Sigmoid colon (tissue), 6 donors: ENCODE measurements at regions not wholly inside any gene's neighbourhood (a gene's known extent, or its start where the extent isn't known, plus 50 kb on each side); places are given as distances from the start of the nearest gene placed in this dataset.

Source experiments
- DNase-seq: peaks from one replicate; pipeline ENCODE4 v3.0.0-alpha.2; 2019
- H3K27ac ChIP-seq, 4 donors: fragments of 200-600 bp; sonication (generic); one replicate each; pipeline ENCODE4 v1.5.1; 2016 to 2019; ENCODE audit warnings: mild to moderate bottlenecking in 1 of 4
- H3K27me3 ChIP-seq, 3 donors: fragments of 200-600 bp; sonication (generic); one replicate each; pipeline ENCODE4 v1.5.1; 2019; ENCODE audit warnings: mild to moderate bottlenecking in 1 of 3
- H3K36me3 ChIP-seq, 4 donors: fragments of 200-600 bp; sonication (generic); one replicate each; pipeline ENCODE4 v1.5.1; 2016 to 2019
- H3K4me1 ChIP-seq, 4 donors: fragments of 200-600 bp; sonication (generic); one replicate each; pipeline ENCODE4 v1.5.1; 2017 to 2019
- H3K4me3 ChIP-seq, 4 donors: fragments of 200-600 bp; sonication (generic); one replicate each; pipeline ENCODE4 v1.5.1; 2017 to 2019; ENCODE audit warnings: mild to moderate bottlenecking in 2 of 4, moderate library complexity in 1 of 4
- H3K9me3 ChIP-seq, 4 donors: fragments of 200-600 bp in 3 of 4; sonication (generic) in 3 of 4; one replicate each; pipeline versions ENCODE4 v1.5.1 to v1.6.1; 2013 to 2019
- CTCF ChIP-seq, 4 experiments: fragments of 450-650 bp in 3 of 4; fragments of 200-600 bp in 1 of 4; IDR thresholded peaks; one replicate each; pipeline ENCODE4 v1.5.1; 2016 to 2019; ENCODE audit warnings: antibody characterized with exemption in 4 of 4, mild to moderate bottlenecking in 3 of 4, moderate library complexity in 2 of 4
- EP300 ChIP-seq, 4 donors: sonication (generic); formaldehyde crosslinking; IDR thresholded peaks; one replicate each; pipeline ENCODE4 v1.6.1; 2017; ENCODE audit warnings: antibody characterized with exemption in 4 of 4
- POLR2A ChIP-seq, 2 donors: fragments of 450-650 bp; IDR thresholded peaks; one replicate each; pipeline ENCODE4 v1.6.1; 2016; ENCODE audit warnings: antibody characterized with exemption in 2 of 2, mild to moderate bottlenecking in 2 of 2, moderate library complexity in 2 of 2
- POLR2AphosphoS5 ChIP-seq, 4 donors: sonication (generic); formaldehyde crosslinking; IDR thresholded peaks; one replicate each; pipeline ENCODE4 v1.6.1; 2017; ENCODE audit warnings: antibody characterized with exemption in 4 of 4
- WGBS, 2 donors: extraction: QIAGEN DNeasy Blood & Tissue Kit; methylation state at CpG; one replicate each; pipeline ENCODE4 v1.1.7; 2013; 5-methylcytosine and 5-hydroxymethylcytosine counted together
- intact Hi-C: fragments of 100-400 bp; cut with DNase I; formaldehyde crosslinking; loops from one replicate; pipeline ENCODE4 v1.15.1; 2023
- donor health status: healthy with polysubstance abuse.
- donor health status: healthy.

GRCh38 chr20:24742989-24743388, 206.1 kb upstream of the CST7 start:
- Histone ChIP-seq H3K27me3 (no peaks in the 10 kb centered on the region), H3K9me3 (no peaks in the 10 kb centered on the region), H3K4me3 (no peak overlapping the region), H3K27ac (no peak overlapping the region), H3K4me1 (peaks cover 0 to 14% (median 0%) of the 10 kb centered on the region in 4 donors), H3K36me3 (no peaks in the 10 kb centered on the region)
- TF ChIP-seq POLR2AphosphoS5 (IDR thresholded peaks at IDR 0.05), result no peak
- TF ChIP-seq CTCF (IDR thresholded peaks at IDR 0.05), result no peak
- no peak for TF ChIP-seq POLR2A (IDR thresholded peaks at IDR 0.05)
- TF ChIP-seq EP300 (IDR thresholded peaks at IDR 0.05), result no peak
- 93 to 94% methylated on average over 5 of the region's 5 CpGs for WGBS, 2 donors
- intact Hi-C loops, result no loop called here
- DNase-seq, result no peak

- intact Hi-C loops, result no loop called here
- 69 to 84% methylated on average over 5 of the region's 5 CpGs for WGBS, 2 donors
- peaks cover 0 to 14% (median 0%) of the 10 kb centered on the region in 4 donors for H3K4me1 ChIP-seq
- no peak overlapping the region for H3K27ac ChIP-seq
- no peak overlapping the region for H3K4me3 ChIP-seq
- no peaks in the 10 kb centered on the region for H3K27me3 ChIP-seq
- TF ChIP-seq POLR2A (IDR thresholded peaks at IDR 0.05), result no peak
- TF ChIP-seq EP300 (IDR thresholded peaks at IDR 0.05), result no peak
- no peak for TF ChIP-seq CTCF (IDR thresholded peaks at IDR 0.05)
- no peaks in the 10 kb centered on the region for H3K36me3 ChIP-seq
- no peaks in the 10 kb centered on the region for H3K9me3 ChIP-seq
- no peak for DNase-seq
Observed at GRCh38 chr20:24743641-24744040, 205.4 kb upstream of the CST7 start.

- intact Hi-C loops, result no loop called here
- Histone ChIP-seq H3K36me3 (no peaks in the 10 kb centered on the region), H3K4me3 (no peak overlapping the region), H3K9me3 (no peaks in the 10 kb centered on the region), H3K27me3 (no peaks in the 10 kb centered on the region), H3K4me1 (peaks cover 0 to 4% (median 0%) of the 10 kb centered on the region in 4 donors), H3K27ac (no peak overlapping the region)
- WGBS, 2 donors, result 86 to 93% methylated on average over 3 of the region's 3 CpGs
- no peak for TF ChIP-seq CTCF (IDR thresholded peaks at IDR 0.05)
- no peak for TF ChIP-seq EP300 (IDR thresholded peaks at IDR 0.05)
- TF ChIP-seq POLR2A (IDR thresholded peaks at IDR 0.05), result no peak
- TF ChIP-seq POLR2AphosphoS5 (IDR thresholded peaks at IDR 0.05), result no peak
- no peak for DNase-seq
Observed at GRCh38 chr20:24744747-24745146, 204.3 kb upstream of the CST7 start.

GRCh38 chr20:24745206-24745605, 203.9 kb upstream of the CST7 start:
- H3K4me3 ChIP-seq, result no peak overlapping the region
- no peaks in the 10 kb centered on the region for H3K36me3 ChIP-seq
- no peaks in the 10 kb centered on the region for H3K27me3 ChIP-seq
- no peaks in the 10 kb centered on the region for H3K9me3 ChIP-seq
- H3K4me1 ChIP-seq, result no peaks in the 10 kb centered on the region
- WGBS, 2 donors, result 88 to 94% methylated on average over 6 of the region's 6 CpGs
- no peak for TF ChIP-seq POLR2A (IDR thresholded peaks at IDR 0.05)
- no peak for TF ChIP-seq CTCF (IDR thresholded peaks at IDR 0.05)
- TF ChIP-seq POLR2AphosphoS5 (IDR thresholded peaks at IDR 0.05), result no peak
- TF ChIP-seq EP300 (IDR thresholded peaks at IDR 0.05), result no peak
- H3K27ac ChIP-seq, result no peak overlapping the region
- no peak for DNase-seq
- intact Hi-C loops, result no loop called here

- 57 to 76% methylated on average over 14 of the region's 14 CpGs for WGBS, 2 donors
- H3K4me3 ChIP-seq, result no peak overlapping the region
- DNase-seq, result no peak
- no peaks in the 10 kb centered on the region for H3K27me3 ChIP-seq
- H3K9me3 ChIP-seq, result no peaks in the 10 kb centered on the region
- no peaks in the 10 kb centered on the region for H3K4me1 ChIP-seq
- intact Hi-C loops, result no loop called here
- no peak for TF ChIP-seq POLR2A (IDR thresholded peaks at IDR 0.05)
- no peak for TF ChIP-seq CTCF (IDR thresholded peaks at IDR 0.05)
- TF ChIP-seq EP300 (IDR thresholded peaks at IDR 0.05), result no peak
- no peak for TF ChIP-seq POLR2AphosphoS5 (IDR thresholded peaks at IDR 0.05)
- H3K36me3 ChIP-seq, result no peaks in the 10 kb centered on the region
- H3K27ac ChIP-seq, result no peak overlapping the region
Observed at GRCh38 chr20:24745617-24746350, 203.3 kb upstream of the CST7 start.
